ENCODE measurements at regions not wholly inside any gene's neighbourhood (a gene's known extent, or its start where the extent isn't known, plus 50 kb on each side); places are given as distances from the start of the nearest gene placed in this dataset.

GRCh38 chr5:14959399-14960119, 88.0 kb upstream of the ANKH start:
- Histone ChIP-seq H3K27me3 (ENCODE audit: control insufficient read depth, insufficient read depth, low read length) (no peaks in the 10 kb centered on the region), H3K36me3 (ENCODE audit: control insufficient read depth, insufficient read depth, low read length) (no peaks in the 10 kb centered on the region), H3K9me3 (ENCODE audit: control insufficient read depth, insufficient read depth, low read length) (no peaks in the 10 kb centered on the region), H3K4me3 (ENCODE audit: low read depth, low read length) (no peak overlapping the region), H3K4me1 (ENCODE audit: control insufficient read depth, insufficient read depth, low read length) (peaks cover 7% of the 10 kb centered on the region), H3K9ac (ENCODE audit: low read depth, low read length) (no peak overlapping the region)

GRCh38 chr5:14958188-14958587, 86.6 kb upstream of the ANKH start:
- no peaks in the 10 kb centered on the region for H3K9me3 ChIP-seq (ENCODE audit: control insufficient read depth, insufficient read depth, low read length)
- no peaks in the 10 kb centered on the region for H3K27me3 ChIP-seq (ENCODE audit: control insufficient read depth, insufficient read depth, low read length)
- peaks cover 7% of the 10 kb centered on the region for H3K4me1 ChIP-seq (ENCODE audit: control insufficient read depth, insufficient read depth, low read length)
- no peak overlapping the region for H3K4me3 ChIP-seq (ENCODE audit: low read depth, low read length)
- no peaks in the 10 kb centered on the region for H3K36me3 ChIP-seq (ENCODE audit: control insufficient read depth, insufficient read depth, low read length)
- no peak overlapping the region for H3K9ac ChIP-seq (ENCODE audit: low read depth, low read length)

- no peak overlapping the region for H3K4me3 ChIP-seq (ENCODE audit: low read depth, low read length)
- H3K27me3 ChIP-seq (ENCODE audit: control insufficient read depth, insufficient read depth, low read length): no peaks in the 10 kb centered on the region
- H3K36me3 ChIP-seq (ENCODE audit: control insufficient read depth, insufficient read depth, low read length): no peaks in the 10 kb centered on the region
- no peaks in the 10 kb centered on the region for H3K9me3 ChIP-seq (ENCODE audit: control insufficient read depth, insufficient read depth, low read length)
- H3K9ac ChIP-seq (ENCODE audit: low read depth, low read length): no peak overlapping the region
- peaks cover 7% of the 10 kb centered on the region for H3K4me1 ChIP-seq (ENCODE audit: control insufficient read depth, insufficient read depth, low read length)
Measured at GRCh38 chr5:14956423-14957046, 85.0 kb upstream of the ANKH start.

- no peaks in the 10 kb centered on the region for H3K36me3 ChIP-seq (ENCODE audit: control insufficient read depth, insufficient read depth, low read length)
- H3K4me3 ChIP-seq (ENCODE audit: low read depth, low read length): no peak overlapping the region
- no peak overlapping the region for H3K9ac ChIP-seq (ENCODE audit: low read depth, low read length)
- no peaks in the 10 kb centered on the region for H3K9me3 ChIP-seq (ENCODE audit: control insufficient read depth, insufficient read depth, low read length)
- H3K27me3 ChIP-seq (ENCODE audit: control insufficient read depth, insufficient read depth, low read length): no peaks in the 10 kb centered on the region
- H3K4me1 ChIP-seq (ENCODE audit: control insufficient read depth, insufficient read depth, low read length): peaks cover 7% of the 10 kb centered on the region
Measured at GRCh38 chr5:14954616-14955343, 83.2 kb upstream of the ANKH start.

GRCh38 chr5:14954216-14954615, 82.6 kb upstream of the ANKH start:
- no peak overlapping the region for H3K9ac ChIP-seq (ENCODE audit: low read depth, low read length)
- peaks cover 7% of the 10 kb centered on the region for H3K4me1 ChIP-seq (ENCODE audit: control insufficient read depth, insufficient read depth, low read length)
- no peaks in the 10 kb centered on the region for H3K36me3 ChIP-seq (ENCODE audit: control insufficient read depth, insufficient read depth, low read length)
- H3K9me3 ChIP-seq (ENCODE audit: control insufficient read depth, insufficient read depth, low read length): no peaks in the 10 kb centered on the region
- no peaks in the 10 kb centered on the region for H3K27me3 ChIP-seq (ENCODE audit: control insufficient read depth, insufficient read depth, low read length)
- H3K4me3 ChIP-seq (ENCODE audit: low read depth, low read length): no peak overlapping the region

GRCh38 chr5:14953075-14953607, 81.6 kb upstream of the ANKH start:
- Histone ChIP-seq H3K4me1 (ENCODE audit: control insufficient read depth, insufficient read depth, low read length) (peaks cover 7% of the 10 kb centered on the region), H3K9ac (ENCODE audit: low read depth, low read length) (no peak overlapping the region), H3K27me3 (ENCODE audit: control insufficient read depth, insufficient read depth, low read length) (no peaks in the 10 kb centered on the region), H3K4me3 (ENCODE audit: low read depth, low read length) (no peak overlapping the region), H3K36me3 (ENCODE audit: control insufficient read depth, insufficient read depth, low read length) (no peaks in the 10 kb centered on the region), H3K9me3 (ENCODE audit: control insufficient read depth, insufficient read depth, low read length) (no peaks in the 10 kb centered on the region)

- Histone ChIP-seq H3K4me1 (ENCODE audit: control insufficient read depth, insufficient read depth, low read length) (no peaks in the 10 kb centered on the region), H3K36me3 (ENCODE audit: control insufficient read depth, insufficient read depth, low read length) (no peaks in the 10 kb centered on the region), H3K9ac (ENCODE audit: low read depth, low read length) (no peak overlapping the region), H3K9me3 (ENCODE audit: control insufficient read depth, insufficient read depth, low read length) (no peaks in the 10 kb centered on the region), H3K27me3 (ENCODE audit: control insufficient read depth, insufficient read depth, low read length) (no peaks in the 10 kb centered on the region), H3K4me3 (ENCODE audit: low read depth, low read length) (no peak overlapping the region)
Measured at GRCh38 chr5:14948383-14948782, 76.8 kb upstream of the ANKH start.

GRCh38 chr5:14946815-14947620, 75.4 kb upstream of the ANKH start:
- no peak overlapping the region for H3K9ac ChIP-seq (ENCODE audit: low read depth, low read length)
- no peak overlapping the region for H3K4me3 ChIP-seq (ENCODE audit: low read depth, low read length)
- H3K36me3 ChIP-seq (ENCODE audit: control insufficient read depth, insufficient read depth, low read length): no peaks in the 10 kb centered on the region
- H3K4me1 ChIP-seq (ENCODE audit: control insufficient read depth, insufficient read depth, low read length): no peaks in the 10 kb centered on the region
- H3K9me3 ChIP-seq (ENCODE audit: control insufficient read depth, insufficient read depth, low read length): no peaks in the 10 kb centered on the region
- H3K27me3 ChIP-seq (ENCODE audit: control insufficient read depth, insufficient read depth, low read length): no peaks in the 10 kb centered on the region

GRCh38 chr5:14945450-14945849, 73.9 kb upstream of the ANKH start:
- Histone ChIP-seq H3K27me3 (ENCODE audit: control insufficient read depth, insufficient read depth, low read length) (no peaks in the 10 kb centered on the region), H3K9ac (ENCODE audit: low read depth, low read length) (no peak overlapping the region), H3K36me3 (ENCODE audit: control insufficient read depth, insufficient read depth, low read length) (no peaks in the 10 kb centered on the region), H3K4me3 (ENCODE audit: low read depth, low read length) (no peak overlapping the region), H3K9me3 (ENCODE audit: control insufficient read depth, insufficient read depth, low read length) (no peaks in the 10 kb centered on the region), H3K4me1 (ENCODE audit: control insufficient read depth, insufficient read depth, low read length) (no peaks in the 10 kb centered on the region)

- no peaks in the 10 kb centered on the region for H3K9me3 ChIP-seq (ENCODE audit: control insufficient read depth, insufficient read depth, low read length)
- no peaks in the 10 kb centered on the region for H3K4me1 ChIP-seq (ENCODE audit: control insufficient read depth, insufficient read depth, low read length)
- H3K36me3 ChIP-seq (ENCODE audit: control insufficient read depth, insufficient read depth, low read length): no peaks in the 10 kb centered on the region
- H3K9ac ChIP-seq (ENCODE audit: low read depth, low read length): no peak overlapping the region
- H3K4me3 ChIP-seq (ENCODE audit: low read depth, low read length): no peak overlapping the region
- no peaks in the 10 kb centered on the region for H3K27me3 ChIP-seq (ENCODE audit: control insufficient read depth, insufficient read depth, low read length)
Measured at GRCh38 chr5:14944996-14945395, 73.4 kb upstream of the ANKH start.

- no peaks in the 10 kb centered on the region for H3K36me3 ChIP-seq (ENCODE audit: control insufficient read depth, insufficient read depth, low read length)
- H3K27me3 ChIP-seq (ENCODE audit: control insufficient read depth, insufficient read depth, low read length): no peaks in the 10 kb centered on the region
- H3K4me1 ChIP-seq (ENCODE audit: control insufficient read depth, insufficient read depth, low read length): no peaks in the 10 kb centered on the region
- no peaks in the 10 kb centered on the region for H3K9me3 ChIP-seq (ENCODE audit: control insufficient read depth, insufficient read depth, low read length)
- no peak overlapping the region for H3K9ac ChIP-seq (ENCODE audit: low read depth, low read length)
- H3K4me3 ChIP-seq (ENCODE audit: low read depth, low read length): no peak overlapping the region
Measured at GRCh38 chr5:14944350-14944739, 72.8 kb upstream of the ANKH start.

Measured in iPS-15b (cell line).